GM21786 (cell line): ENCODE measurements at regions not wholly inside any gene's neighbourhood (a gene's known extent, or its start where the extent isn't known, plus 50 kb on each side); places are given as distances from the start of the nearest gene placed in this dataset.
"Not testable (repeated sequence)": the region's sequence is repeated elsewhere in the genome, so short reads cannot be mapped to it uniquely, and the experiment has no call there.

Source experiments
- ATAC-seq: cut with Tn5 transposase; IDR thresholded peaks from one replicate; pipeline ENCODE4 v1.9.1; 2021; ENCODE audit not compliant: unreplicated experiment

DNA sequence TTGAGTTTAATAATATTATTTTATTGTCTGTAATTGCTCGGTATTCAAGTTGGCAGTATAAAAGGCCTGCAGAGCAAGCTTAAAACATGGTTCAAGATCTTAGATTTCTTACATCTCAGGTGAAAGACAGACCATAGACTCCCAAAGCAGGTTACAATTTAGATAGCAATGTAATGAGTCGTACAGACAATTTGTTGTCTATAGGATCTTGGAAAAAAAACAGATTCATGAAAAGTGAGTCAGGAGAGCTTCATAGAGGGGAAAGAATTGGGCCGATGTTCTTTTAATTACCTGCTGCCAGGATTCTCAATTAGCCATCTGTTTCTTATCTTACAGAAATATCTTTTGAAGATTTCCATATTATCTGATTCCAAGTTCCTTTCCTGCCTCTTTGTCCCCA lies 111.5 kb upstream of the IKBKE start:
- ATAC-seq: not testable (repeated sequence)

- not testable (repeated sequence) for ATAC-seq
These were observed 110.9 kb upstream of the IKBKE start for GRCh38 chr1:206359377-206359776.

GRCh38 chr1:206361978-206362543 lies 108.2 kb upstream of the IKBKE start:
- not testable (repeated sequence) for ATAC-seq

DNA sequence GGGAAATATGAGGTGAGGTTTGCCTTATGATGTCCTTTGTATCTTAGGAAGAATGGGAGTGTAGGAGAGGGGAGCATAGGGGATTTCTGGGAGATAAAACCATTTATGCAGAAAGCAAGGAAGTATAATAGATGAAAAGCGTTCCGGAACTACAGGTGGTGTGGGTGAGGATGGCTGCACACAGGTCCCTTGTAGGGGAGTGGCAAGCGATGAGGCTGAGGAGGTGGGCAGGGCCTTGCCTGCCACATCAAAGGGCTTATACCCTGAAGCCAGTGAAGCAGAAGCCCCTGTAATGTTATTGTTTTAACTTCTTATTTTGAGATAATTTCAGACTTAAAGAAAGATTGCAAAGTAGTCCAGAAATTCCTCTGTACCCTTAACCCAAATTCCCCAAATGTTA lies 107.3 kb upstream of the IKBKE start:
- ATAC-seq: not testable (repeated sequence)

GRCh38 chr1:206365271-206365670 lies 105.0 kb upstream of the IKBKE start:
- not testable (repeated sequence) for ATAC-seq

DNA sequence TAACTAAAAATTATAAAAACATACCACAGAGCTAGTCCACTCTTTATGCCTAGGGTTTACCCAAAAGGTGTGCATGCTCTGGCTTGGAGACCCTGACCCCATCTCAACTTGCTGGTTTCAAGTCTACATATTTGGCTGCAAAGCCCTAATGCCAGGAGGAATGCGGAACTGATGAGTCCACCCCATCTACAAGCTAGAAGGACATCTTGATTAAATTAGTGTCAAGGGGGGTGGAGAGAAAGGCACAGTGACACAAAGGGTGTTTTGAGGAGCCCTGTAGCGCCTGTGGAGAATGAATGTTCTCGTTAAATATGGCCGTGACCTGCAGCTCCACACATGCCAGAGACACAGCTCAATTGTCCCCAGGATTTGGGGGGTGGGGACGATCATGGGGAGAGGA lies 104.1 kb upstream of the IKBKE start:
- ATAC-seq: not testable (repeated sequence)

DNA sequence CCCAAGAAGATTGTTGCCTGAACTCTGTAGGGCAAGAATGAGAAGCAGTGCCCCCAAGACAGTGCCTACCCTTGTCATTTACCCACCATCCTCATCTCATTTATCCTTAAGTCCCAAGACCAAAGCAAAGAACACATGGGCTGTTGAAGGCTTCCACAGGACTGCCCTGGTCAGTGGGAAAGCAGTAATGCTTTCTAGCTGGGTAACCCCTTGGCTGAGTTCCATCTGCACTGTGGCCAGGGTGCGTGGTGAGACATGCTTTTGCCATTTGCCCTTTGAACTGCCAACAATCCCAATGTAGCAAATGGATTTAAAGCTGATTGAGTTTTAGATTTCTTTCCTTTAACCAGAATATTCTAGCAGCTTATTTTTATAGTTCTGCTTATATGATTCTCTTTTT lies 103.5 kb upstream of the IKBKE start:
- not testable (repeated sequence) for ATAC-seq

GRCh38 chr1:206367955-206368622 lies 102.2 kb upstream of the IKBKE start:
- ATAC-seq: not testable (repeated sequence)

- not testable (repeated sequence) for ATAC-seq
These were observed 95.6 kb upstream of the IKBKE start for GRCh38 chr1:206374725-206375124.

DNA sequence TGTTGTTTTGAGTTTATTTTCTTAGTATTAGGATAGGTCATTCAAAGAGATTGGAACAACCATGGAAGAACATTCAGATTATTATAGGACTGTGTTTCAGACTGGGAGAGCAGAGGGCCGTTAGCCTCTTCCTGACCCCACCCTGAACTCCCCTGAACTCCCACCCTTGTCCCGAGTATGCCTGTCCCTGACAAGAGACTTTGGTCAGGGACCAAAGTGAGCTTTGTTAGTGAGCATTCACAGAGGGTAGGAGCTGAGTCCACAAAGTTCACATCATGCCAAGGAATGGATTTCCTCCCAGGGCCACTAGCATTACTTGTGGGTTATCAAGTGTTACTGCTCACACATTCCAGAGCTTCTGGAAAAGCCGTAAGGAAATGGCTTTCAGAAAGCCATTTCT lies 94.7 kb upstream of the IKBKE start:
- not testable (repeated sequence) for ATAC-seq

- ATAC-seq: not testable (repeated sequence)
These were observed 91.8 kb upstream of the IKBKE start for GRCh38 chr1:206378506-206378905.

GRCh38 chr1:206379245-206379644 lies 91.0 kb upstream of the IKBKE start:
- not testable (repeated sequence) for ATAC-seq

DNA sequence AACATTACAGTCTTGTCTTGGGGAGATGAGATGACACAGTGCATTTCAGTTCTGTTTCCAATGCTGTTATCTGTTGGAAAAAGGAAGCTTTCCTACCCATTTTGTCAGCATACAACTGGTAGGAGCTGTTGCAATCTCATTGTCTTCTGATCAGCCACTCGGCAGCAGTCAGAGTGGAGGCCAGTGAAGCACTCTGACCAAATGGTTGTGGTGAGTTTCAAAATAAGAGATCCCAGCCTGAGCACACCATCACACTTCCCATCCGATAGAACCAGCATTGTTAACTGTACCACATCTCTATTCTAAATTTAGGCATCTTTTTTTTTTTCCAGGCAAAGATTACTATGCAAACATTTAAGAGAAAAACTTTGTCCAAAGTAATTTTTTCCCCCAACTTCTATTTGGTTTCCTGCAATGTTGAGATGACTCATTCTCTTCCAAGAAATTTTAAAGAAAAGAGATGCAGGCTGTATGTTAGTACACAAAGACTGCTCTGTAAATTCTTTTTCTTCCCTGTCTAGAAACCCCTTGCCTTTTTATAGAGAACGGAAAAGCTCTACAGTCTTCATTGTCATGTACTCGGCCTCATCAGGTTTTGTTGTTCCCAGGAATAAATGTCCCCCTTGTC lies 90.0 kb upstream of the IKBKE start:
- ATAC-seq: not testable (repeated sequence)

GRCh38 chr1:206380791-206381610 lies 89.3 kb upstream of the IKBKE start:
- ATAC-seq: not testable (repeated sequence)

GRCh38 chr1:206384029-206384807 lies 86.1 kb upstream of the IKBKE start:
- not testable (repeated sequence) for ATAC-seq

DNA sequence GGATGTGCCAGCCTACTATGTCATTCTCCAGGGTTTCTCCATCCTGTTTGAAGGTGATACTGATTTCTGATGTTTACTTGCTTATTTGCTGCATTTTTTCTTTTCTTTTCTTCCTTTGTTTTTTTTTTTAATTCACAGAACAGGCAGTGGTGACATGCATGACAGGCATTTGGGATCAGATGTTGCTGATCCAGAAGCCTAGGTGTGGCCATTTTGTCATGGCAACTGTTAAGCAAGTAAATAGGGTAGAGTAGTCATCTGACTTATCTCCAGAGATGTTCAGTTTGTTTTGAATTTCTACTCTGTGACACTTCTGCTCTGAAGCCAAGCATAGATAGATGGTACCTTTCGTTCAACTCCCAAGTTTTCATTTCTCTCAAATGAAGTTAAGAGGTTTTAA lies 85.4 kb upstream of the IKBKE start:
- ATAC-seq: not testable (repeated sequence)

DNA sequence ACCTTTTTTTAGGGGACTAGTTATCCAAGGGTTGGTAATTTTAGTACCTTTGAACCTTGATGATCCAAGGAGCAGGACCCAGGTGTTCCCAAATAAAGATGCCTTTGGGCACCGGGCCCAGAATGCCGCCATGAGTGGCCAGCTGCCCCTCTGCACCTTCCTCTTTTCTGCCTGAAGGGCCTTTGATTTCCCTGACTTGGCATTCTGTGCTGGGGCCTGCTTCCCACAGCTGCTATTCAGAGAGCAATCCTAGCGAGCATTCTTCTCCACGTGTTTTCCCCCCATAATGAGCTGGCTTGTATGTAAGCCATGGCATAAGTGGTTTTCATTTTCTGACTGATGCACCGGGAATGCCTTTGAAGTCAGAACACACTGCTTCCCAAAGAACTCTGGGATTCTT lies 82.6 kb upstream of the IKBKE start:
- ATAC-seq: not testable (repeated sequence)

DNA sequence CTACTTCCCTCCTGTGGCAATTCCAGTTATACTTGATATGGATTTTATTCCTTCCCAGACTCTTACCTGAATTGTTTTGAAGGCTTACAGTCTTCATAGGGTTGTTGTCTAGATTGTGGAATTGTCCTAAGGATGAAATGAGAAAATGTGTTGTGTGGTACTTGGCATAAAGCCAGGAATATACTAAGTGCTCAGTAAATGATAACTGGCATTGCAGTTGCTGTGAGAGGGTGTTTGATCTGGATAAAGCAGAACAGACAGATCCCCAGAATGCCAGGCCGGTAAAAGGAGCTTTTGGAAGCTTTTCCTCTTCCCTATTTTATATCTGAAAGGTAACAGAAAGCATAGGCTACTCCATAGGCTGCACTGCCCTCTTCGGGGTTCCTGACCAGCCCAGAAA lies 78.4 kb upstream of the IKBKE start:
- ATAC-seq: not testable (repeated sequence)

GRCh38 chr1:206397501-206397900 lies 72.8 kb upstream of the IKBKE start:
- not testable (repeated sequence) for ATAC-seq

DNA sequence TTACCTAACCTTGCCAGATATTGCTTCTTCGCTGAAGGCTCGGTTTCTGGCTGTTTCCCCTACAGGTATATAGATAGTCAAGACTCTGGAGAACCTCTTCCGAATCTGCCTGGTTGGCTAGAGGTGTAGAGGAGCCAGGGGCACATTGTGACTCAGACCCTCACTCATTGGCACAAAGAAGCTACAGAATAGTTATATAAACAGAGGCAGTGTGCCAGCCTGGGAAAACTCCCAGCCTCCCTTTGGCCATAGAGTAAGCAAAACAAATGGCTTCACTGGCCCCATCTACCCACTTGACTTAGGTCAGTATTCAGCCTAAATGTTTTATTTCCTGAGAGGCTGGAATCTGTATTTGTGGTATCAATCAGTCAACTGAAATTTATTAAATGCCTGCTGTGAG lies 72.0 kb upstream of the IKBKE start:
- not testable (repeated sequence) for ATAC-seq
